ENCODE measurements at regions not wholly inside any gene's neighbourhood (a gene's known extent, or its start where the extent isn't known, plus 50 kb on each side); places are given as distances from the start of the nearest gene placed in this dataset.

GRCh38 chr14:22500954-22501726 is 87.9 kb downstream of the DAD1 start:
- TF ChIP-seq POLR2A (IDR thresholded peaks at IDR 0.05): no peak
- TF ChIP-seq CTCF (IDR thresholded peaks at IDR 0.05): no peak
- no peak for TF ChIP-seq EP300 (IDR thresholded peaks at IDR 0.05; ENCODE audit: low read depth)
- TF ChIP-seq POLR2AphosphoS5 (IDR thresholded peaks at IDR 0.05): no peak
- no peaks in the 10 kb centered on the region for H3K9me3 ChIP-seq
- peak overlapping the region; percentile 44 to 68 (median 58) for H3K27ac ChIP-seq
- H3K36me3 ChIP-seq: no peaks in the 10 kb centered on the region
- WGBS, 2 donors (ENCODE audit: low coverage in 1 of 2): 65 to 80% methylated on average over 9 to 10 of the region's 10 CpGs
- H3K4me1 ChIP-seq: no peaks in the 10 kb centered on the region
- no peak overlapping the region for H3K4me3 ChIP-seq
- in situ Hi-C loops (cut with MboI; ENCODE audit: low pct_ligation_motif_present in 1 of 4, low pct_unique_long_range_greater_than_20kb in 1 of 4, low sequenced_read_pairs in 3 of 4) (no loop called here), intact Hi-C loops (cut with DNase I; ENCODE audit: low total_unique reads) (no loop called here)
- no peak for DNase-seq
- H3K27me3 ChIP-seq: no peaks in the 10 kb centered on the region

- 76 to 94% methylated on average over 2 of the region's 2 CpGs for WGBS, 2 donors (ENCODE audit: low coverage in 1 of 2)
- peak overlapping the region in 3 of 4 donors; percentile 55 to 68 (median 60) for H3K27ac ChIP-seq
- no peaks in the 10 kb centered on the region for H3K9me3 ChIP-seq
- DNase-seq: no peak
- no peak for TF ChIP-seq POLR2AphosphoS5 (IDR thresholded peaks at IDR 0.05)
- no peak for TF ChIP-seq CTCF (IDR thresholded peaks at IDR 0.05)
- no peak for TF ChIP-seq EP300 (IDR thresholded peaks at IDR 0.05; ENCODE audit: low read depth)
- TF ChIP-seq POLR2A (IDR thresholded peaks at IDR 0.05): no peak
- H3K27me3 ChIP-seq: no peaks in the 10 kb centered on the region
- H3K4me1 ChIP-seq: no peaks in the 10 kb centered on the region
- in situ Hi-C loops (cut with MboI; ENCODE audit: low pct_ligation_motif_present in 1 of 4, low pct_unique_long_range_greater_than_20kb in 1 of 4, low sequenced_read_pairs in 3 of 4): no loop called here
- intact Hi-C loops (cut with DNase I; ENCODE audit: low total_unique reads): no loop called here
- H3K36me3 ChIP-seq: no peaks in the 10 kb centered on the region
- H3K4me3 ChIP-seq: no peak overlapping the region
These were observed 88.5 kb downstream of the DAD1 start for GRCh38 chr14:22500525-22500924.

- 65 to 87% methylated on average over 2 to 5 of the region's 5 CpGs for WGBS, 2 donors (ENCODE audit: low coverage in 1 of 2)
- in situ Hi-C loops (cut with MboI; ENCODE audit: low pct_ligation_motif_present in 1 of 4, low pct_unique_long_range_greater_than_20kb in 1 of 4, low sequenced_read_pairs in 3 of 4) (no loop called here), intact Hi-C loops (cut with DNase I; ENCODE audit: low total_unique reads) (no loop called here)
- DNase-seq: no peak
- Histone ChIP-seq H3K36me3 (no peaks in the 10 kb centered on the region), H3K27me3 (no peaks in the 10 kb centered on the region), H3K4me1 (no peaks in the 10 kb centered on the region), H3K27ac (peak overlapping the region in 2 of 4 donors; percentile 4 to 6), H3K4me3 (no peak overlapping the region), H3K9me3 (no peaks in the 10 kb centered on the region)
- no peak for TF ChIP-seq CTCF (IDR thresholded peaks at IDR 0.05)
- no peak for TF ChIP-seq POLR2A (IDR thresholded peaks at IDR 0.05)
- no peak for TF ChIP-seq EP300 (IDR thresholded peaks at IDR 0.05; ENCODE audit: low read depth)
- TF ChIP-seq POLR2AphosphoS5 (IDR thresholded peaks at IDR 0.05): no peak
These were observed 91.3 kb downstream of the DAD1 start for GRCh38 chr14:22497671-22498093.

- 87% methylated on average over 2 of the region's 2 CpGs; no CpG with 5 or more reads in 1 of the 2 donors for WGBS, 2 donors (ENCODE audit: low coverage in 1 of 2)
- in situ Hi-C loops (cut with MboI; ENCODE audit: low pct_ligation_motif_present in 1 of 4, low pct_unique_long_range_greater_than_20kb in 1 of 4, low sequenced_read_pairs in 3 of 4): no loop called here
- H3K4me3 ChIP-seq: no peak overlapping the region
These were observed 91.9 kb downstream of the DAD1 start for GRCh38 chr14:22497144-22497423.

More at GRCh38 chr14:22497144-22497423, 91.9 kb downstream of the DAD1 start:
- Histone ChIP-seq H3K4me1 (no peaks in the 10 kb centered on the region), H3K27me3 (no peaks in the 10 kb centered on the region), H3K36me3 (no peaks in the 10 kb centered on the region), H3K9me3 (no peaks in the 10 kb centered on the region), H3K27ac (peak overlapping the region in 2 of 4 donors; percentile 4 to 6)
- intact Hi-C loops (cut with DNase I; ENCODE audit: low total_unique reads): no loop called here
- no peak for DNase-seq
- TF ChIP-seq POLR2A (IDR thresholded peaks at IDR 0.05) (no peak), POLR2AphosphoS5 (IDR thresholded peaks at IDR 0.05) (no peak)
